ENCODE measurements at regions not wholly inside any gene's neighbourhood (a gene's known extent, or its start where the extent isn't known, plus 50 kb on each side); places are given as distances from the start of the nearest gene placed in this dataset.

DNA sequence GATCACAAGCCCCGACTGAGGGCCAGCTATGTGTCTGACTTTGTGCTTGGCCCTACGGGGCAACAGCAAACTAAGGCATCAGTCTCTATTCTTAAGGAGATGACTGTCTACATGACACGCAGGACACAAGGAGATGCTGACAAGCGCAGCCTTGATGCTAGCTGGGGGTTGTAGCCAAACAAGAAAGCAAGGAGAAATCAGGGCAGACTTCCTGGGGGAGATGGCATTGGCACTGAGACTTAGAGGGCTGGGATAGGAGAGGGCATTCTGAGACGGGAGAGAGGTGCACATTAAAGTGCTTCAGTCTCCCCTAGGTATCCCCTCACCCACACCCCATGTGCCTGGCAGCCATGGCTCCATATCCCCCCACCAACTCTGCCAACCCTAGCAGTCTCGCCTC is 210.8 kb upstream of the POU3F1 start (continued):
- TF ChIP-seq ZNF583 (CRISPR knock-in tag; IDR thresholded peaks at IDR 0.05) (no peak), SMARCA5 (IDR thresholded peaks at IDR 0.05) (no peak), FOXM1 (IDR thresholded peaks at IDR 0.05; ENCODE audit: low read depth) (no peak), FOXM1 (CRISPR knock-in tag; IDR thresholded peaks at IDR 0.05; ENCODE audit: low read depth) (no peak), ZNF436 (CRISPR knock-in tag; IDR thresholded peaks at IDR 0.05) (0 out of 2 replicates have a peak, but pooled peaks have one; percentile 65), ZFP36 (IDR thresholded peaks at IDR 0.05; ENCODE audit: low read depth, low read length, partially characterized antibody) (peak; percentile 98), MAFK (IDR thresholded peaks at IDR 0.05; ENCODE audit: low read length) (no peak), TFAM (CRISPR knock-in tag; conservative IDR thresholded peaks at IDR 0.05) (no peak), ELF2 (CRISPR knock-in tag; IDR thresholded peaks at IDR 0.05) (no peak), GTF2A2 (tag; IDR thresholded peaks at IDR 0.05) (no peak)

DNA sequence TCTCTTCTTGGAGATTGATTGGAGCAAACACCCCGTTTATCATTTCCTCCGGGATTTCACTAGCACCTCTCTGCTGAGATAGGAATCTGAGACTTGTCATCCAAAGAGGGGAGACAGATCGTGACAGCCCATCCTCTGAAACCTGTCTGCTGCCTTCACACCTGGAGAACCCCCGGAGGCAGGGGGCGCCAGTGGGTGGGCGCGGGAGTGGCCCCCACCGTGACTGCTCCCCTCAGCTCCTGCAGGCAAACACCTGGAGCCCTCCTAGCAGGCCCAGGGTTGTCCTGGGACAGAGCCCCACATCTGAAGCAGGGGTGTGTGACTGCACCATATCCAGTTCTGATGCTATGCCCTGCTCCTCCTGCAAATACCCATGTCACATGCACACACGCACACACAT is 209.5 kb upstream of the POU3F1 start:
- Histone ChIP-seq H3K79me2 (ENCODE audit: control insufficient read depth, insufficient read depth, low read length) (no peaks in the 10 kb centered on the region), H3K27me3 (ENCODE audit: control insufficient read depth in 2 of 2, insufficient read depth in 2 of 2, low read length in 2 of 2) (peaks cover 2 to 36% of the 10 kb centered on the region in 2 experiments; a peak in 3 of 5 replicates), H3K27ac (ENCODE audit: extremely low read depth, low read depth, low read length) (no peak overlapping the region), H3K9ac (ENCODE audit: insufficient read depth in 1 of 2, low read depth in 2 of 2, low read length in 2 of 2) (no peak overlapping the region; a peak in 1 of 4 replicates), H3K4me1 (replicated peaks in 1 of 2; ENCODE audit: control insufficient read depth in 2 of 2, insufficient read depth in 2 of 2, low read length in 2 of 2) (peaks cover under 1 to 3% of the 10 kb centered on the region in 2 experiments; a peak in 3 of 5 replicates), H3K4me3 (no peak overlapping the region), H3K36me3 (ENCODE audit: control insufficient read depth, insufficient read depth, low read length) (no peaks in the 10 kb centered on the region), H4K20me1 (replicated peaks; ENCODE audit: control insufficient read depth, insufficient read depth, low read length) (no peaks in the 10 kb centered on the region; the same call in 1 of the 2 replicates), H3K4me2 (ENCODE audit: insufficient read depth, low read length) (no peak overlapping the region), H2AFZ (ENCODE audit: low read depth, low read length) (no peak overlapping the region), H3K9me1 (ENCODE audit: control insufficient read depth, insufficient read depth, low read length) (no peaks in the 10 kb centered on the region), H3K9me3 (replicated peaks; ENCODE audit: control insufficient read depth, insufficient read depth, low read depth, low read length) (no peaks in the 10 kb centered on the region)
- POLR2A ChIA-PET: interaction anchor here (1.4 kb wide), 1 partner anchor 13 kb away, joined by 3 read pairs; no protein-coding TSS in a partner anchor
- intact Hi-C loops (cut with micrococcal nuclease) (no loop called here), in situ Hi-C loops (cut with MboI) (no loop called here)
- DNase-seq (ENCODE audit: extremely low read depth in 1 of 4, low spot score in 3 of 4) (no peak), FAIRE-seq (no peak), ATAC-seq (no peak)
- CTCF ChIA-PET (ENCODE audit: low intra/inter-chr PET ratio): no interaction called here
- 5% methylated on average over 9 of the region's 9 CpGs for WGBS (ENCODE audit: insufficient coverage, low coverage, missing lambda C conversion rate)
- TF ChIP-seq CBFA2T2 (conservative IDR thresholded peaks at IDR 0.05): no peak
- TF ChIP-seq, protein P1, sequence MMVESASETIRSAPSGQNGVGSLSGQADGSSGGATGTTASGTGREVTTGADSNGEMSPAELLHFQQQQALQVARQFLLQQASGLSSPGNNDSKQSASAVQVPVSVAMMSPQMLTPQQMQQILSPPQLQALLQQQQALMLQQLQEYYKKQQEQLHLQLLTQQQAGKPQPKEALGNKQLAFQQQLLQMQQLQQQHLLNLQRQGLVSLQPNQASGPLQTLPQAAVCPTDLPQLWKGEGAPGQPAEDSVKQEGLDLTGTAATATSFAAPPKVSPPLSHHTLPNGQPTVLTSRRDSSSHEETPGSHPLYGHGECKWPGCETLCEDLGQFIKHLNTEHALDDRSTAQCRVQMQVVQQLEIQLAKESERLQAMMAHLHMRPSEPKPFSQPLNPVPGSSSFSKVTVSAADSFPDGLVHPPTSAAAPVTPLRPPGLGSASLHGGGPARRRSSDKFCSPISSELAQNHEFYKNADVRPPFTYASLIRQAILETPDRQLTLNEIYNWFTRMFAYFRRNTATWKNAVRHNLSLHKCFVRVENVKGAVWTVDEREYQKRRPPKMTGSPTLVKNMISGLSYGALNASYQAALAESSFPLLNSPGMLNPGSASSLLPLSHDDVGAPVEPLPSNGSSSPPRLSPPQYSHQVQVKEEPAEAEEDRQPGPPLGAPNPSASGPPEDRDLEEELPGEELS (CRISPR knock-in tag; IDR thresholded peaks at IDR 0.05; ENCODE audit: borderline replicate concordance): no peak
- no peak for TF ChIP-seq POLR3G (IDR thresholded peaks at IDR 0.05; ENCODE audit: extremely low read depth, insufficient read length, insufficient replicate concordance)
- TF ChIP-seq ZNF134 (CRISPR knock-in tag; conservative IDR thresholded peaks at IDR 0.05): no peak
- TF ChIP-seq RAD51 (IDR thresholded peaks at IDR 0.05; ENCODE audit: borderline replicate concordance, low read depth): no peak
- no peak for TF ChIP-seq JUN (IDR thresholded peaks at IDR 0.05; ENCODE audit: borderline replicate concordance, low read depth, low read length)
- no peak for TF ChIP-seq JUN (CRISPR knock-in tag; IDR thresholded peaks at IDR 0.05; ENCODE audit: borderline replicate concordance)
- no peak for TF ChIP-seq TAF9B (IDR thresholded peaks at IDR 0.05; ENCODE audit: partially characterized antibody)
- no peak for TF ChIP-seq NR3C1 (CRISPR knock-in tag; IDR thresholded peaks at IDR 0.05)
- TF ChIP-seq MAFK (IDR thresholded peaks at IDR 0.05; ENCODE audit: low read length): no peak
- BruUV-seq (replicated peaks): no TSS peak

Data from K562 (cell line).